D721Med (cell line): ENCODE measurements at regions not wholly inside any gene's neighbourhood (a gene's known extent, or its start where the extent isn't known, plus 50 kb on each side); places are given as distances from the start of the nearest gene placed in this dataset.

Experiments
- DNase-seq: peaks from one replicate; pipeline ENCODE4 v3.0.0; 2011; ENCODE audit warnings: low spot score; ENCODE audit not compliant: insufficient read length
- FAIRE-seq: peaks from 2 replicates; lab custom pipeline; 2011; peaks lifted over from hg19 to GRCh38; lab: Jason Lieb, UNC
- CTCF ChIP-seq: IDR thresholded peaks from 2 replicates; pipeline ENCODE4 v1.5.1; 2012; ENCODE audit warnings: mild to moderate bottlenecking, control low read depth; ENCODE audit not compliant: insufficient read depth; ENCODE audit errors: missing control alignments

GRCh38 chr2:16226381-16226780 is 286.0 kb downstream of the MYCN start:
- no peak for TF ChIP-seq CTCF
- no peak for FAIRE-seq

GRCh38 chr2:16225545-16225944 is 285.2 kb downstream of the MYCN start:
- no peak for DNase-seq
- TF ChIP-seq CTCF, result no peak
- FAIRE-seq, result no peak

More at GRCh38 chr2:16226381-16226780, 286.0 kb downstream of the MYCN start:
- no peak for DNase-seq

GRCh38 chr2:16225071-16225470 is 284.7 kb downstream of the MYCN start:
- no peak for FAIRE-seq
- no peak for DNase-seq
- TF ChIP-seq CTCF, result no peak

GRCh38 chr2:16224298-16225045 is 284.1 kb downstream of the MYCN start:
- TF ChIP-seq CTCF, result no peak
- peak; percentile 88 for FAIRE-seq
- DNase-seq, result peak; percentile 79

- FAIRE-seq (no peak), DNase-seq (no peak)
- no peak for TF ChIP-seq CTCF
Measured at GRCh38 chr2:16223841-16224177, 283.5 kb downstream of the MYCN start.

GRCh38 chr2:16223161-16223840 is 283.0 kb downstream of the MYCN start:
- DNase-seq (no peak), FAIRE-seq (no peak)

More at GRCh38 chr2:16223161-16223840, 283.0 kb downstream of the MYCN start:
- TF ChIP-seq CTCF, result peak; percentile 7
